ENCODE measurements at regions not wholly inside any gene's neighbourhood (a gene's known extent, or its start where the extent isn't known, plus 50 kb on each side); places are given as distances from the start of the nearest gene placed in this dataset.
"Not testable (repeated sequence)": the region's sequence is repeated elsewhere in the genome, so short reads cannot be mapped to it uniquely, and the experiment has no call there.

- no peak for DNase-seq
These were observed 58.3 kb downstream of the C11orf87 start for GRCh38 chr11:109480251-109480650.

GRCh38 chr11:109486129-109486528 lies 64.1 kb downstream of the C11orf87 start:
- DNase-seq = no peak

- no peak for DNase-seq
These were observed 69.1 kb downstream of the C11orf87 start for GRCh38 chr11:109490953-109491635.

- DNase-seq = no peak
These were observed 84.1 kb downstream of the C11orf87 start for GRCh38 chr11:109506115-109506514.

GRCh38 chr11:109507331-109507730 lies 85.3 kb downstream of the C11orf87 start:
- DNase-seq = no peak

GRCh38 chr11:109507836-109508561 lies 86.0 kb downstream of the C11orf87 start:
- no peak for DNase-seq

GRCh38 chr11:109508943-109509342 lies 87.0 kb downstream of the C11orf87 start:
- DNase-seq = no peak

GRCh38 chr11:109510316-109510715 lies 88.3 kb downstream of the C11orf87 start:
- no peak for DNase-seq

- no peak for DNase-seq
These were observed 89.6 kb downstream of the C11orf87 start for GRCh38 chr11:109511598-109511997.

GRCh38 chr11:109512249-109512648 lies 90.3 kb downstream of the C11orf87 start:
- no peak for DNase-seq

GRCh38 chr11:109512680-109513079 lies 90.7 kb downstream of the C11orf87 start:
- no peak for DNase-seq

- DNase-seq = no peak
These were observed 92.5 kb downstream of the C11orf87 start for GRCh38 chr11:109514313-109515018.

GRCh38 chr11:109519253-109519652 lies 97.3 kb downstream of the C11orf87 start:
- no peak for DNase-seq

- DNase-seq = no peak
These were observed 99.6 kb downstream of the C11orf87 start for GRCh38 chr11:109521571-109522086.

- DNase-seq = no peak
These were observed 100.2 kb downstream of the C11orf87 start for GRCh38 chr11:109522116-109522755.

GRCh38 chr11:109525636-109526035 lies 103.6 kb downstream of the C11orf87 start:
- DNase-seq = not testable (repeated sequence)

- DNase-seq = no peak
These were observed 104.1 kb downstream of the C11orf87 start for GRCh38 chr11:109526061-109526460.

GRCh38 chr11:109526931-109527330 lies 104.9 kb downstream of the C11orf87 start:
- no peak for DNase-seq

GRCh38 chr11:109527496-109527895 lies 105.5 kb downstream of the C11orf87 start:
- no peak for DNase-seq

GRCh38 chr11:109547356-109548027 lies 125.5 kb downstream of the C11orf87 start:
- DNase-seq = no peak

GRCh38 chr11:109552376-109552775 lies 130.4 kb downstream of the C11orf87 start:
- no peak for DNase-seq

GRCh38 chr11:109553284-109553683 lies 131.3 kb downstream of the C11orf87 start:
- DNase-seq = no peak

Measured in dermis blood vessel endothelial cell (primary cell).